Adrenal gland (tissue), 9 donors: ENCODE measurements at regions not wholly inside any gene's neighbourhood (a gene's known extent, or its start where the extent isn't known, plus 50 kb on each side); places are given as distances from the start of the nearest gene placed in this dataset.

Experiments used
- DNase-seq, 7 donors: peaks; one replicate each; pipeline ENCODE4 v3.0.0-alpha.2; 2019 to 2020
- H3K27ac ChIP-seq, 5 donors: fragments of 200-600 bp; sonication (generic) in 4 of 5; 1 replicate in 3 of 5; 2 replicates in 2 of 5; pipeline versions ENCODE4 v1.5.1 to v1.8.0; 2016 to 2020; ENCODE audit warnings: mild to moderate bottlenecking in 1 of 5
- H3K27me3 ChIP-seq: fragments of 200-600 bp; 2 replicates; pipeline ENCODE4 v1.8.0; 2021
- H3K36me3 ChIP-seq, 2 donors: fragments of 200-600 bp; replicated peaks in 1 of 2; 1 replicate in 1 of 2; 2 replicates in 1 of 2; pipeline versions ENCODE4 v1.5.1 to v1.8.0; 2018 to 2022
- H3K4me1 ChIP-seq, 2 donors: fragments of 200-600 bp; replicated peaks in 1 of 2; 1 replicate in 1 of 2; 2 replicates in 1 of 2; pipeline versions ENCODE4 v1.5.1 to v1.8.0; 2018 to 2021
- H3K4me3 ChIP-seq, 4 donors: fragments of 200-600 bp; sonication (generic) in 3 of 4; one replicate each; pipeline ENCODE4 v1.5.1; 2016 to 2018
- H3K9me3 ChIP-seq, 3 donors: fragments of 200-600 bp; sonication (generic) in 1 of 3; replicated peaks in 1 of 3; 1 replicate in 2 of 3; 2 replicates in 1 of 3; pipeline versions ENCODE4 v1.5.1 to v1.8.0; 2016 to 2021
- POLR2A ChIP-seq, 2 donors: fragments of 450-650 bp; IDR thresholded peaks; one replicate each; pipeline ENCODE4 v1.6.1; 2017; ENCODE audit warnings: antibody characterized with exemption in 2 of 2, mild to moderate bottlenecking in 2 of 2, moderate library complexity in 1 of 2
- WGBS, 4 donors: extraction: QIAGEN DNeasy Blood & Tissue Kit in 2 of 4; methylation state at CpG; one replicate each; pipeline versions ENCODE4 v1.1.5 to v1.1.7; 2013 to 2017; 5-methylcytosine and 5-hydroxymethylcytosine counted together
- intact Hi-C, 2 donors: fragments of 100-400 bp; cut with DNase I; formaldehyde crosslinking; loops; one replicate each; pipeline versions ENCODE4 v1.14.1 to v1.15.0; 2022 to 2023
- TF ChIP-seq, protein P1 (sequence below), 6 experiments: fragments of 450-650 bp in 4 of 6; fragments of 200-600 bp in 2 of 6; sonication (generic) in 1 of 6; IDR thresholded peaks; 1 replicate in 5 of 6; 2 replicates in 1 of 6; pipeline versions ENCODE4 v1.5.1 to v1.8.0; 2016 to 2021; ENCODE audit warnings: antibody characterized with exemption in 6 of 6, mild to moderate bottlenecking in 2 of 6, moderate library complexity in 1 of 6
- donor health status: healthy with polysubstance abuse.
- donor health status: Bipolar disorder and iron deficiency.
- donor health status: DM: yes; HTN: yes; CAD: no.
- donor health status: DM: no; HTN: no; CAD: no.
- donor health status: DM: no; HTN: no; CAD: no.

DNA sequence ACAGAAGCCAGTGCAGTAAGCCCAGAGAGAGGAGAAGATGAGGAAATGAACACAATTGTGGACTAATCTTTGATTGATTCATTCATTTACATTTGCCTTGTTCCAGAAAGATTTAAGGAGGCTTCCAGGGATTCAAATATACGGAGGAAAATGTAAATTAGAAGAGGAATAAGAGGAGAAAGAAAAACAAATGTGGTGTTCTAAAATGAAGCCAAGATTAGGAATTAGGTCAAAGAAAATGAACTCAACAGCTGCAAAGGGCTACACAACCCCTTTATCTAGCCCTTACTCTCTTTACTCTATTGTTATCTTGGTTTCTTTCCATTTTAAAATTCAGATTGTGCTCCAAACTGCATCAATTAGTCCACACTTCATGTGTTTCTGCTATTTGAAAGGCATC lies 196.8 kb downstream of the SPATA18 start:
- H3K27me3 ChIP-seq = no peaks in the 10 kb centered on the region
- WGBS, 4 donors = 30 to 60% (median 44%) methylated on average over 1 of the region's 1 CpG
- TF ChIP-seq, protein P1, sequence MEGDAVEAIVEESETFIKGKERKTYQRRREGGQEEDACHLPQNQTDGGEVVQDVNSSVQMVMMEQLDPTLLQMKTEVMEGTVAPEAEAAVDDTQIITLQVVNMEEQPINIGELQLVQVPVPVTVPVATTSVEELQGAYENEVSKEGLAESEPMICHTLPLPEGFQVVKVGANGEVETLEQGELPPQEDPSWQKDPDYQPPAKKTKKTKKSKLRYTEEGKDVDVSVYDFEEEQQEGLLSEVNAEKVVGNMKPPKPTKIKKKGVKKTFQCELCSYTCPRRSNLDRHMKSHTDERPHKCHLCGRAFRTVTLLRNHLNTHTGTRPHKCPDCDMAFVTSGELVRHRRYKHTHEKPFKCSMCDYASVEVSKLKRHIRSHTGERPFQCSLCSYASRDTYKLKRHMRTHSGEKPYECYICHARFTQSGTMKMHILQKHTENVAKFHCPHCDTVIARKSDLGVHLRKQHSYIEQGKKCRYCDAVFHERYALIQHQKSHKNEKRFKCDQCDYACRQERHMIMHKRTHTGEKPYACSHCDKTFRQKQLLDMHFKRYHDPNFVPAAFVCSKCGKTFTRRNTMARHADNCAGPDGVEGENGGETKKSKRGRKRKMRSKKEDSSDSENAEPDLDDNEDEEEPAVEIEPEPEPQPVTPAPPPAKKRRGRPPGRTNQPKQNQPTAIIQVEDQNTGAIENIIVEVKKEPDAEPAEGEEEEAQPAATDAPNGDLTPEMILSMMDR (IDR thresholded peaks at IDR 0.05) = no peak
- H3K4me1 ChIP-seq = peaks cover 0 to 10% of the 10 kb centered on the region in 2 donors
- DNase-seq = no peak
- no peak overlapping the region for H3K4me3 ChIP-seq
- H3K27ac ChIP-seq = no peak overlapping the region
- H3K9me3 ChIP-seq = no peaks in the 10 kb centered on the region
- intact Hi-C loops = no loop called here
- H3K36me3 ChIP-seq = no peaks in the 10 kb centered on the region

DNA sequence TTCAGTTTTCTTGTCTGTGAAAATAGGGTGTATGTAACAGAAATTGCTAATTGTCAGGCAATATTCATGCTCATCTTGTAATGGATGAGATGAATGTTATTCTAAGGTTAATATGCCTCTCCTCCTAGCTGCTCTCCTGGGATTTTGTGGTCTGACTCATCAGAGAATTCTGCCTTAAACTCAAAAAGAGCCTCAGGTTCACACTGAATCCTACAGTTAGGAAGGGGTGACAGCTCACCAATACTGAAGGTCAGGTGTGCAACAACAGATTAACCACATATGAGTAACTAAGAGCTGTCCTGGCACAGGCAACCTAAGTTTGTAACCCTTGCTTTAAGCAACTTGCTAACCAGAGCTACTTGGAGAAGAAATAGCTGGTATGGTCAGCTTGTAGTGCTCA lies 197.7 kb downstream of the SPATA18 start:
- intact Hi-C loops = no loop called here
- H3K4me1 ChIP-seq = peaks cover 0 to 10% of the 10 kb centered on the region in 2 donors
- no peak overlapping the region for H3K27ac ChIP-seq
- H3K4me3 ChIP-seq = no peak overlapping the region
- DNase-seq = no peak
- no peaks in the 10 kb centered on the region for H3K36me3 ChIP-seq
- no peaks in the 10 kb centered on the region for H3K27me3 ChIP-seq
- no peaks in the 10 kb centered on the region for H3K9me3 ChIP-seq
- TF ChIP-seq POLR2A (IDR thresholded peaks at IDR 0.05) = no peak
- TF ChIP-seq, protein P1 (IDR thresholded peaks at IDR 0.05) = no peak

DNA sequence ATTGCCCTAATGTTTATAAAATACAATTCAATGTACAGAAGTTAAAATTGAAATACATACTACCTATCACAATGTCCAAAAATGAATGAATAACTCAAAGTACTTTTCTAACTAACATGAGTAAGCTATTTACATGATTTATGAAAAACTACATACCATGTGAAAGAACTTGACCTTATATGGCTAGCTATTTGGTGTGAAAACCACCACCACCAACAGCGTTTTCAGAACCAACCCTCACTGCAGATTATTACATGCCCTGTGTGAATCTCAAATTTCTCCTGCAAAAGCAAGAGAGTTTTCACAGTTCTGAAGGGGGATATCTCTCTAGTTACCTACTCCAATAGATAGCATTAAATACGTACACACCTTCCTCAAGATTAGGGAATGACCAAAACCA lies 198.5 kb downstream of the SPATA18 start:
- intact Hi-C loops = no loop called here
- WGBS, 4 donors = 69 to 79% (median 72%) methylated on average over 2 of the region's 2 CpGs
- Histone ChIP-seq H3K27ac (no peak overlapping the region), H3K27me3 (no peaks in the 10 kb centered on the region), H3K36me3 (no peaks in the 10 kb centered on the region), H3K4me1 (peaks cover 0 to 10% of the 10 kb centered on the region in 2 donors), H3K9me3 (no peaks in the 10 kb centered on the region), H3K4me3 (no peak overlapping the region)
- no peak for TF ChIP-seq POLR2A (IDR thresholded peaks at IDR 0.05)
- TF ChIP-seq, protein P1 (IDR thresholded peaks at IDR 0.05) = no peak
- no peak for DNase-seq

DNA sequence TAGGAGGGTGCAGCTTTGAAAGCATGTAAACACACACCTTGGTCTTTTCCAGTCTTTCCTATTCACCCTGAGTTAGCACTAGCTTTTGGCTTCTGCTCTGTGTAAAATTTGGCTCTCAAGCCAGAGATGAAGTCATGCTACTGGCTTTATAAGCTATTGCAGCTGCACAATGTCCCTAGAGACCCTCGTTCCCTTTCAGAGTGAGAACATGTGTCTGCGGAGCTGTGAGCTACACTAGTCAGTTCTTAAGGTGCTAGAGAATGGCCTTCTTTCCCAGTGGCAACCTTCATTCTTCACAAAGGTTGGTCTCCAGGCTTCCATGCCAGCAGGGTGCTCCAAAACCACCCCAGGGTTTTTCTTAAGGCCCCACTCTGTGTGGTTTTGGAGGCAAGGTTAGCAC lies 199.1 kb downstream of the SPATA18 start:
- Histone ChIP-seq H3K27ac (no peak overlapping the region), H3K4me3 (no peak overlapping the region), H3K27me3 (no peaks in the 10 kb centered on the region), H3K9me3 (no peaks in the 10 kb centered on the region), H3K4me1 (peaks cover 0 to 10% of the 10 kb centered on the region in 2 donors), H3K36me3 (no peaks in the 10 kb centered on the region)
- WGBS, 4 donors = 35 to 49% (median 49%) methylated on average over 2 of the region's 2 CpGs
- DNase-seq = peak in 5 of 7 donors; percentile 16 to 55 (median 22)
- intact Hi-C loops = no loop called here
- TF ChIP-seq, protein P1 (IDR thresholded peaks at IDR 0.05) = no peak
- TF ChIP-seq POLR2A (IDR thresholded peaks at IDR 0.05) = no peak
